GM12878 (cell line): ENCODE measurements at regions not wholly inside any gene's neighbourhood (a gene's known extent, or its start where the extent isn't known, plus 50 kb on each side); places are given as distances from the start of the nearest gene placed in this dataset.

Source experiments
- CTCF ChIP-seq, 3 experiments: IDR thresholded peaks in 2 of 3; conservative IDR thresholded peaks in 1 of 3; 2 replicates each; pipeline ENCODE4 v1.5.1; 2011; ENCODE audit warnings: low read depth in 3 of 3, low read length in 3 of 3, mild to moderate bottlenecking in 3 of 3, control low read depth in 2 of 3, moderate library complexity in 2 of 3, inconsistent platforms in 1 of 3, mixed read lengths in 1 of 3; ENCODE audit not compliant: control insufficient read depth in 2 of 3, insufficient read depth in 1 of 3; ENCODE audit errors: extremely low read depth in 1 of 3
- NFIC ChIP-seq: IDR thresholded peaks from 2 replicates; pipeline ENCODE4 v1.6.1; 2012; ENCODE audit warnings: low read depth, mild to moderate bottlenecking, inconsistent platforms, low read length, moderate library complexity
- WRNIP1 ChIP-seq: IDR thresholded peaks from 2 replicates; pipeline ENCODE4 v1.6.1; 2011; ENCODE audit warnings: low read depth, low read length, improper control_type of control experiment, borderline replicate concordance

- TF ChIP-seq NFIC: no peak
- TF ChIP-seq CTCF (IDR thresholded peaks at IDR 0.05 in 2 of 3, conservative IDR thresholded peaks at IDR 0.05 in 1 of 3; ENCODE audit: control insufficient read depth in 2 of 3, extremely low read depth in 1 of 3, insufficient read depth in 1 of 3, low read depth in 3 of 3, low read length in 3 of 3): no peak
- TF ChIP-seq WRNIP1: no peak
Measured at GRCh38 chr9:120263836-120264235, 316.1 kb downstream of the CDK5RAP2 start.
